Endothelial cell of umbilical vein (primary cell): ENCODE measurements at regions not wholly inside any gene's neighbourhood (a gene's known extent, or its start where the extent isn't known, plus 50 kb on each side); places are given as distances from the start of the nearest gene placed in this dataset.

Experiments used
- BruUV-seq: library from RNA; stranded (reverse); fragments of 400-500 nt; replicated peaks from 2 replicates; lab custom pipeline; 2021; lab: Mats Ljungman, UMichigan
- CTCF ChIA-PET: fragments of 300-600, 350-600 bp; sonication (Branson Sonifier 250); formaldehyde crosslinking; loops from one replicate; lab custom pipeline; 2021; ENCODE audit warnings: antibody characterized with exemption, inconsistent platforms; lab: Charles Lee
- POLR2A ChIA-PET: fragments of 300-600, 350-600 bp; sonication (Branson Sonifier 250); formaldehyde crosslinking; loops from one replicate; lab custom pipeline; 2021; ENCODE audit warnings: antibody characterized with exemption, inconsistent platforms; lab: Charles Lee
- DNase-seq: peaks from one replicate; pipeline ENCODE4 v3.0.0-alpha.2; 2011; ENCODE audit warnings: low read depth, low spot score
- FAIRE-seq: peaks from 2 replicates; lab custom pipeline; 2011; peaks lifted over from hg19 to GRCh38; lab: Jason Lieb, UNC
- H2AFZ ChIP-seq: 2 replicates; pipeline ENCODE4 v1.6.0; 2012; ENCODE audit warnings: low read depth, low read length, control low read depth, inconsistent platforms
- H3K27ac ChIP-seq: 2 replicates; pipeline ENCODE4 v1.5.1; 2011; ENCODE audit warnings: low read depth, mild to moderate bottlenecking, control low read depth, low read length, moderate library complexity; ENCODE audit not compliant: insufficient read depth
- H3K27me3 ChIP-seq, 2 experiments: 2 replicates each; pipeline versions ENCODE4 v1.6.0 to v1.6.1; 2011; ENCODE audit warnings: low read length in 2 of 2, mixed read lengths in 1 of 2; ENCODE audit not compliant: control insufficient read depth in 2 of 2, insufficient read depth in 2 of 2
- H3K36me3 ChIP-seq, 2 experiments: 2 replicates in 1 of 2; 3 replicates in 1 of 2; pipeline ENCODE4 v1.5.1; 2011; ENCODE audit warnings: low read length in 2 of 2, mild to moderate bottlenecking in 1 of 2, moderate library complexity in 1 of 2; ENCODE audit not compliant: control insufficient read depth in 2 of 2, insufficient read depth in 2 of 2; ENCODE audit errors: extremely low read depth in 1 of 2
- H3K4me1 ChIP-seq: 3 replicates; pipeline ENCODE4 v1.5.1; 2011; ENCODE audit warnings: mild to moderate bottlenecking, low read length; ENCODE audit not compliant: control insufficient read depth, insufficient read depth; ENCODE audit errors: extremely low read depth
- H3K4me2 ChIP-seq: 2 replicates; pipeline ENCODE4 v1.6.1; 2011; ENCODE audit warnings: low read length, control low read depth, mixed read lengths; ENCODE audit not compliant: insufficient read depth
- H3K4me3 ChIP-seq, 3 experiments: fragments of 200-600 bp in 1 of 3; sonication (generic), shearing (Covaris generic) in 1 of 3; replicated peaks in 1 of 3; 2 replicates each; pipeline ENCODE4 v1.5.1; 2011 to 2016; ENCODE audit warnings: control low read depth in 3 of 3, low read length in 3 of 3, mild to moderate bottlenecking in 2 of 3, inconsistent platforms in 1 of 3, low read depth in 1 of 3, moderate library complexity in 1 of 3; ENCODE audit not compliant: insufficient read depth in 1 of 3
- H3K79me2 ChIP-seq: 2 replicates; pipeline ENCODE4 v1.6.0; 2012; ENCODE audit warnings: low read length, inconsistent platforms; ENCODE audit not compliant: control insufficient read depth, insufficient read depth
- H3K9ac ChIP-seq: replicated peaks from 2 replicates; pipeline ENCODE3; 2011; ENCODE audit warnings: low read length, control low read depth; ENCODE audit not compliant: insufficient read depth; ENCODE audit errors: extremely low read depth
- H3K9me1 ChIP-seq: replicated peaks from 3 replicates; pipeline ENCODE4 v1.6.0; 2011; ENCODE audit warnings: mild to moderate bottlenecking, low read length; ENCODE audit not compliant: control insufficient read depth, insufficient read depth; ENCODE audit errors: extremely low read depth
- H3K9me3 ChIP-seq: replicated peaks from 2 replicates; pipeline ENCODE4 v1.5.1; 2012; ENCODE audit warnings: low read length, inconsistent platforms; ENCODE audit not compliant: control insufficient read depth, insufficient read depth
- H4K20me1 ChIP-seq: replicated peaks from 2 replicates; pipeline ENCODE3; 2011; ENCODE audit warnings: mild to moderate bottlenecking, low read length; ENCODE audit not compliant: control insufficient read depth, insufficient read depth; ENCODE audit errors: extremely low read depth
- EZH2 ChIP-seq: IDR thresholded peaks from 2 replicates; pipeline ENCODE4 v1.6.1; 2012; ENCODE audit warnings: borderline replicate concordance, low read depth, mild to moderate bottlenecking, moderate library complexity, low read length, inconsistent platforms; ENCODE audit not compliant: severe bottlenecking
- FOS ChIP-seq: IDR thresholded peaks from 2 replicates; pipeline ENCODE4 v1.6.1; 2011; ENCODE audit warnings: mild to moderate bottlenecking, low read length, moderate library complexity, borderline replicate concordance; ENCODE audit not compliant: insufficient read depth
- GATA2 ChIP-seq: IDR thresholded peaks from 2 replicates; pipeline ENCODE4 v1.7.0; 2011; ENCODE audit warnings: low read depth, mild to moderate bottlenecking, moderate library complexity, mixed read lengths, low read length; ENCODE audit not compliant: insufficient read length, insufficient read depth
- JUN ChIP-seq: IDR thresholded peaks from 2 replicates; pipeline ENCODE4 v1.6.1; 2011; ENCODE audit warnings: borderline replicate concordance, low read depth; ENCODE audit not compliant: insufficient read length, insufficient read depth
- MYC ChIP-seq: IDR thresholded peaks from one replicate; pipeline ENCODE4 v1.6.1; 2011; ENCODE audit warnings: mild to moderate bottlenecking, low read depth, low read length
- POLR2A ChIP-seq: IDR thresholded peaks from 2 replicates; pipeline ENCODE4 v1.6.1; 2012; ENCODE audit warnings: low read depth, mild to moderate bottlenecking, control low read depth, low read length
- POLR2AphosphoS5 ChIP-seq: IDR thresholded peaks from 2 replicates; pipeline ENCODE4 v1.6.1; 2012; ENCODE audit warnings: low read depth, mild to moderate bottlenecking, control low read depth, low read length, moderate library complexity; ENCODE audit not compliant: insufficient read depth
- dilution Hi-C: fragments of 300-500 bp; cut with MboI; formaldehyde crosslinking; loops from one replicate; pipeline ENCODE4 v1.15.0; 2019; ENCODE audit warnings: low sequenced_read_pairs; ENCODE audit not compliant: extremely low pct_ligation_motif_present
- intact Hi-C: fragments of 100-400 bp; cut with micrococcal nuclease; formaldehyde crosslinking; loops from one replicate; pipeline ENCODE4 v1.10.0; 2022
- TF ChIP-seq, protein P1 (sequence below), 2 donors: IDR thresholded peaks; 1 replicate in 1 of 2; 2 replicates in 1 of 2; pipeline ENCODE4 v1.5.1; 2011; ENCODE audit warnings: low read length in 2 of 2, mild to moderate bottlenecking in 2 of 2, moderate library complexity in 2 of 2, control low read depth in 1 of 2, inconsistent platforms in 1 of 2, low read depth in 1 of 2; ENCODE audit not compliant: insufficient read depth in 1 of 2; ENCODE audit errors: extremely low read depth in 1 of 2
- TF ChIP-seq, protein P2 (sequence below): IDR thresholded peaks from 2 replicates; pipeline ENCODE4 v1.6.1; 2011; ENCODE audit not compliant: insufficient read depth, insufficient read length

DNA sequence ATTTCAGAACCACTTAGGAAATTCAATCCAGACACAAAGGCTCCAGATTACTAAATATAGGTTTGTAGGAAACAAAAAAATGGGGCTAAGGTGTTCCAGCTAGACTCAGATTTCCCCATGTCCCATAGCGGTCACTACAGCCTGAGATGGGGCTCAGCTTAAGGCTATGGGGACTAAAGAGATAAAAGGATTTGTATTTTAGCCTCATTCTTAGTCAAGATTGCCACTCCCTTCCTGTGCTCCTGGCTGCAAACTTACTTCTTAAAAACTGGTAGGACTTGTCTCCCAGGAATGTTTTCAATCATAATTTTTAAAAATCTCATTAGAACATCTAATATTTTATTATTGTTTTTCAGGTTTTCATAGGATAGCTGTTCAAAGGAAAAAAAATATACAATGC is 253.8 kb upstream of the DAB2 start:
- Histone ChIP-seq H3K9me1 (no peaks in the 10 kb centered on the region), H3K27me3 (peaks cover 0 to 1% of the 10 kb centered on the region in 2 experiments), H2AFZ (no peak overlapping the region), H3K79me2 (no peaks in the 10 kb centered on the region), H4K20me1 (no peaks in the 10 kb centered on the region), H3K27ac (no peak overlapping the region), H3K4me2 (no peak overlapping the region), H3K36me3 (no peaks in the 10 kb centered on the region), H3K9me3 (no peaks in the 10 kb centered on the region), H3K9ac (no peak overlapping the region), H3K4me3 (no peak overlapping the region), H3K4me1 (no peaks in the 10 kb centered on the region)
- ChIA-PET POLR2A (no interaction called here), CTCF (interaction anchor here (1.1 to 1.3 kb wide), 3 partner anchors 10 to 24 kb away, joined by 3 read pairs; no protein-coding TSS in a partner anchor)
- DNase-seq (no peak), FAIRE-seq (no peak)
- dilution Hi-C loops, result no loop called here
- BruUV-seq, result no TSS peak
- intact Hi-C loops, result no loop called here
- no peak for TF ChIP-seq POLR2A
- no peak for TF ChIP-seq FOS
- TF ChIP-seq EZH2, result no peak
- no peak for TF ChIP-seq POLR2AphosphoS5
- TF ChIP-seq MYC, result no peak
- no peak for TF ChIP-seq GATA2
- no peak for TF ChIP-seq JUN

DNA sequence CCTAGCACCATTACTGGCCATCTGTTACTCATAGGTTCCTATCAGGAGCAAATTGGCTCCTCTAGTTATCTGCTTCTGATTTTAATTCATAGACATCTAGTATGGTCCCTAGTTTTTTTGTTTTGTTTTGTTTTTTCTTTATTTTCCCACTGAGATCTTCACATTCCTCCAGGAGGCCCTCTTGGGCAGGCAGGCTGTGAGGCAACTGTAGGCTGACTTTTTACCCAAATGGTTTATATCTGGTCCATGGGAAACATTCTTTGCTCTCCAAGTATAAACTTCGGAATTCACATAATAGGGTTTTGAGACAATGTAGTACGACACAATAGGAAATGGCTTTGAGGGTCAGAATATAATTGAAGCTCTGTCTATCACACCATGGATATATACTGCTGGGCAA is 250.9 kb upstream of the DAB2 start:
- dilution Hi-C loops, result no loop called here
- H4K20me1 ChIP-seq, result no peaks in the 10 kb centered on the region
- POLR2A ChIA-PET, result no interaction called here
- TF ChIP-seq FOS (no peak), EZH2 (no peak), JUN (no peak), GATA2 (no peak), MYC (no peak), POLR2AphosphoS5 (no peak), POLR2A (no peak)
- TF ChIP-seq, protein P1, sequence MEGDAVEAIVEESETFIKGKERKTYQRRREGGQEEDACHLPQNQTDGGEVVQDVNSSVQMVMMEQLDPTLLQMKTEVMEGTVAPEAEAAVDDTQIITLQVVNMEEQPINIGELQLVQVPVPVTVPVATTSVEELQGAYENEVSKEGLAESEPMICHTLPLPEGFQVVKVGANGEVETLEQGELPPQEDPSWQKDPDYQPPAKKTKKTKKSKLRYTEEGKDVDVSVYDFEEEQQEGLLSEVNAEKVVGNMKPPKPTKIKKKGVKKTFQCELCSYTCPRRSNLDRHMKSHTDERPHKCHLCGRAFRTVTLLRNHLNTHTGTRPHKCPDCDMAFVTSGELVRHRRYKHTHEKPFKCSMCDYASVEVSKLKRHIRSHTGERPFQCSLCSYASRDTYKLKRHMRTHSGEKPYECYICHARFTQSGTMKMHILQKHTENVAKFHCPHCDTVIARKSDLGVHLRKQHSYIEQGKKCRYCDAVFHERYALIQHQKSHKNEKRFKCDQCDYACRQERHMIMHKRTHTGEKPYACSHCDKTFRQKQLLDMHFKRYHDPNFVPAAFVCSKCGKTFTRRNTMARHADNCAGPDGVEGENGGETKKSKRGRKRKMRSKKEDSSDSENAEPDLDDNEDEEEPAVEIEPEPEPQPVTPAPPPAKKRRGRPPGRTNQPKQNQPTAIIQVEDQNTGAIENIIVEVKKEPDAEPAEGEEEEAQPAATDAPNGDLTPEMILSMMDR (IDR thresholded peaks at IDR 0.05; ENCODE audit: extremely low read depth in 1 of 2, insufficient read depth in 1 of 2, low read depth in 1 of 2, low read length in 2 of 2), result no peak
- TF ChIP-seq, protein P2, sequence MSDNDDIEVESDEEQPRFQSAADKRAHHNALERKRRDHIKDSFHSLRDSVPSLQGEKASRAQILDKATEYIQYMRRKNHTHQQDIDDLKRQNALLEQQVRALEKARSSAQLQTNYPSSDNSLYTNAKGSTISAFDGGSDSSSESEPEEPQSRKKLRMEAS, result no peak
- H3K36me3 ChIP-seq, result no peaks in the 10 kb centered on the region
- no peak overlapping the region for H3K9ac ChIP-seq
- DNase-seq, result no peak
- peaks cover 0 to 1% of the 10 kb centered on the region in 2 experiments for H3K27me3 ChIP-seq
- no peak overlapping the region for H2AFZ ChIP-seq
- no TSS peak for BruUV-seq
- H3K4me2 ChIP-seq, result no peak overlapping the region
- H3K9me1 ChIP-seq, result no peaks in the 10 kb centered on the region
- H3K79me2 ChIP-seq, result no peaks in the 10 kb centered on the region
- no peak overlapping the region for H3K4me3 ChIP-seq
- intact Hi-C loops, result no loop called here
- CTCF ChIA-PET, result no interaction called here
- no peak for FAIRE-seq
- no peaks in the 10 kb centered on the region for H3K4me1 ChIP-seq
- H3K9me3 ChIP-seq, result no peaks in the 10 kb centered on the region
- no peak overlapping the region for H3K27ac ChIP-seq
